ENCODE measurements at regions not wholly inside any gene's neighbourhood (a gene's known extent, or its start where the extent isn't known, plus 50 kb on each side); places are given as distances from the start of the nearest gene placed in this dataset.
"Not testable (repeated sequence)": the region's sequence is repeated elsewhere in the genome, so short reads cannot be mapped to it uniquely, and the experiment has no call there.

GRCh38 chr2:234360313-234360975 lies 136.4 kb downstream of the ARL4C start:
- TF ChIP-seq EZH2 (IDR thresholded peaks at IDR 0.05; ENCODE audit: borderline replicate concordance, low read length); CTCF (IDR thresholded peaks at IDR 0.05; ENCODE audit: low read length): not testable (repeated sequence)
